ENCODE measurements at regions not wholly inside any gene's neighbourhood (a gene's known extent, or its start where the extent isn't known, plus 50 kb on each side); places are given as distances from the start of the nearest gene placed in this dataset.
A peak's percentile ranks its signal among the peaks of the same experiment; 100 is the strongest.
"Not testable (repeated sequence)": the region's sequence is repeated elsewhere in the genome, so short reads cannot be mapped to it uniquely, and the experiment has no call there.

DNA sequence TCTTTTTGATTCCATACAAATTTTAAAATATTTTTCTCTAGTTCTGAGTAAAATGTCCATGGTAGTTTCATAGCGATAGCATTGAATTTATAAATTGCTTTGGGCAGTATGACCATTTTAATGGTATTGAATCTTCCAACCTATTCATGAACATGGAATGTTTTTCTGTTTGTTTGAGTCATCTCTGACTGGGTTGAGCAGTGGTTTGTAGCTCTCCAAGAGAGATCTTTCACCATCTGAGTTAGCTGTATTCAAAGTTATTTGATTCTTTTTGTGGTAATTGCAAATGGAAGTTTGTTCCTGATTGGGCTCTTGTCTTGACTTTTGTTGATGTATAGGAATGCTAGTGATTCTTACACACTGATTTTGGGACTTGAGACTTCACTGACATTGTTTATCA lies 136.3 kb upstream of the HSFY2 start:
- ChIA-PET CTCF (no interaction called here), POLR2A (no interaction called here)
- DNase-seq (ENCODE audit: low read depth, low spot score), result peak; percentile 38
- TF ChIP-seq, protein P1, sequence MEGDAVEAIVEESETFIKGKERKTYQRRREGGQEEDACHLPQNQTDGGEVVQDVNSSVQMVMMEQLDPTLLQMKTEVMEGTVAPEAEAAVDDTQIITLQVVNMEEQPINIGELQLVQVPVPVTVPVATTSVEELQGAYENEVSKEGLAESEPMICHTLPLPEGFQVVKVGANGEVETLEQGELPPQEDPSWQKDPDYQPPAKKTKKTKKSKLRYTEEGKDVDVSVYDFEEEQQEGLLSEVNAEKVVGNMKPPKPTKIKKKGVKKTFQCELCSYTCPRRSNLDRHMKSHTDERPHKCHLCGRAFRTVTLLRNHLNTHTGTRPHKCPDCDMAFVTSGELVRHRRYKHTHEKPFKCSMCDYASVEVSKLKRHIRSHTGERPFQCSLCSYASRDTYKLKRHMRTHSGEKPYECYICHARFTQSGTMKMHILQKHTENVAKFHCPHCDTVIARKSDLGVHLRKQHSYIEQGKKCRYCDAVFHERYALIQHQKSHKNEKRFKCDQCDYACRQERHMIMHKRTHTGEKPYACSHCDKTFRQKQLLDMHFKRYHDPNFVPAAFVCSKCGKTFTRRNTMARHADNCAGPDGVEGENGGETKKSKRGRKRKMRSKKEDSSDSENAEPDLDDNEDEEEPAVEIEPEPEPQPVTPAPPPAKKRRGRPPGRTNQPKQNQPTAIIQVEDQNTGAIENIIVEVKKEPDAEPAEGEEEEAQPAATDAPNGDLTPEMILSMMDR (IDR thresholded peaks at IDR 0.05; ENCODE audit: insufficient read depth, low read length, missing control alignments), result no peak
- no peak overlapping the region for H3K4me3 ChIP-seq (ENCODE audit: low read depth, low read length)

DNA sequence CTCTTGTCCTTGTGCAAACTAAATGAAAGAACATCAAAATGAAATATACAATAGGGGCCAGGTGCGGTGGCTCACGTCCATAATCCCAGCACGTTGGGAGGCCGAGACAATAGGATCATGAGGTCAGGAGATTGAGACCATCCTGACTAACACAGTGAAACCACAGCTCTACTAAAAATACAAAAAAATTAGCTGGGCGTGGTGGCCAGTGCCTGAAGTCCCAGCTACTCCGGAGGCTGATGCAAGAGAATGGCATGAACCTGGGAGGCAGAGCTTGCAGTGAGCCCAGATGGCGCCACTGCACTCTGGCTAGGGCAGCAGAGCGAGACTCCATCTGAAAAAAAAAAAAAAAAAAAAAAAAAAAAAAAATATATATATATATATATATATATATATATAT lies 132.7 kb upstream of the HSFY2 start:
- H3K4me3 ChIP-seq (ENCODE audit: low read depth, low read length); DNase-seq (ENCODE audit: low read depth, low spot score); CTCF ChIA-PET; POLR2A ChIA-PET: not testable (repeated sequence)

DNA sequence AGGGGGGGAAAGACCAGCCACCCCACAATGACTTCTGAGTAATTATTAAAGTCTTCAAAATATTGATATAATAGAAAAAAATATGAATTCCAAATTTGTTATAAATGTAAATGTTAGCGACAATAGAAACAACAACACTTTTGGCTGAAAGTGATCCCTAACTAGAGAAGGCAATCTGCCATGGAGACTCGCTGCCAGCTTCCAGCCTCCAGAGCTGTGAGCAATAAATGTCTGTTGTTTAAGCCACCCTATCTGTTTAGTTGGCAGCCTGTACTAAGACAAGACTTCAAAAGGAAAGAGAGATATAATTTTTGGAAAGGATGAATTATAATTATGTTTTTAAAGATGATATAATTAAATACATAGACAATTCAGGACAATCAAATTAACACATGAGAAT lies 130.8 kb upstream of the HSFY2 start:
- no peak for DNase-seq (ENCODE audit: low read depth, low spot score)
- POLR2A ChIA-PET, result no interaction called here
- no peak overlapping the region for H3K4me3 ChIP-seq (ENCODE audit: low read depth, low read length)
- CTCF ChIA-PET, result no interaction called here
- TF ChIP-seq, protein P1 (IDR thresholded peaks at IDR 0.05; ENCODE audit: insufficient read depth, low read length, missing control alignments), result no peak

DNA sequence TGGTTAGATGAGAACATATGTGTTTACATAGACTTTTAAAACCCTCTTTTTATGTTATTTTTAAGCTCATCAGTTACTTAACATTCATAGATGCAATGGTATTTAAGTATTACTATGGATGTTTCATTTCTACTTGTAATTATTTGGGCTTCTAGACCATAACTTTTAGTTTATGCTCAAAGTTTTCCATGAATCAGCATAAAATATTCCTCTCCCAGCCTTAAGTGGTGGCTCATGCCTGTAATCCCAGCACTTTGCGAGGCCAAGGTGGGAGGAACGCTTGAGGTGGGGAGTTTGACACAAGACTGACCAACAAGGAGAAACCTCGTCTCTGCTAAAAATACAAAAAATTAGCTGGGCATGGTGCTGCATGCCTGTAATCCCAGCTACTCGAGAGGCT lies 118.5 kb upstream of the HSFY2 start:
- no peak overlapping the region for H3K4me3 ChIP-seq (ENCODE audit: low read depth, low read length)
- ChIA-PET POLR2A (no interaction called here), CTCF (no interaction called here)
- no peak for DNase-seq (ENCODE audit: low read depth, low spot score)
- TF ChIP-seq, protein P1 (IDR thresholded peaks at IDR 0.05; ENCODE audit: insufficient read depth, low read length, missing control alignments), result no peak

DNA sequence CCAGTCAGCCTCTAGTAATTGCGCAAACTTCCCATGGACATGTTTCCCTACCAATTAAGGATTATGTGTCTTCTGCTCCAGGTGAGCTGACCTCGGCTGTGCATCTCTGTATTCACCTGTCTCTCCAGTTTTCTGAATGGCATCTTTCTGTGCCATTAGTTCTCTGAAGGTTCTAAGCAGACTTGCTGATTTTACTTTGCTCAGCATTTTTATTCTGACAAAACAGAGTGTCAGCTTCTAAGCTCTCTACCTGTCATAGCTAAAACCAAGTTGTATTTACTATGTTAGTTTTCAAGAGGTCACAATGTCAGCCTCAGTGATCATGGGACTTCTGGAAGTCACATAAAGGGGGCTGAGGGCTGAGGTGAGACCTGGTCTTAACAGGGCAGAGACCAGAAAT lies 116.0 kb upstream of the HSFY2 start:
- no peak overlapping the region for H3K4me3 ChIP-seq (ENCODE audit: low read depth, low read length)
- no peak for DNase-seq (ENCODE audit: low read depth, low spot score)
- TF ChIP-seq, protein P1 (IDR thresholded peaks at IDR 0.05; ENCODE audit: insufficient read depth, low read length, missing control alignments), result no peak
- POLR2A ChIA-PET, result no interaction called here
- CTCF ChIA-PET, result no interaction called here

DNA sequence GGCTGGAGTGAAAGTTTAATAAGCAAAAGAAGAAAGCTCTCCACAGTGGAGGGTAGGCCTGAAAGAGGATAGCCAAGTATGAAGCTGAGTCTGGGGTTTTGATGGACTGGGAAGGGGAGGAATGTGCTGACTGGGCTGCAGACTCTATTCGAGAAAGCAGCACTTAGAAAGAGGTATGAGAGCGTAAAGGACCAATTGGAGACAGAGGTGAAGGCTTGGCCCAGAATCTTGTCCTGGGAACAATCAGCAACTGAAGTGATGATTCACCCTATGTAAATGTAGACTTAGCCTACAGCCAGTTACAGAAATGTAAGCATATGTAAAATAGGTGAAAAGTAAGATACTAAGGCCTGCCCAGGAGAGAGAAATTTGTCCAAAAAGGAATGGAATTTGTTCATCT lies 111.2 kb upstream of the HSFY2 start:
- ChIA-PET CTCF (no interaction called here), POLR2A (no interaction called here)
- TF ChIP-seq, protein P1 (IDR thresholded peaks at IDR 0.05; ENCODE audit: insufficient read depth, low read length, missing control alignments), result no peak
- DNase-seq (ENCODE audit: low read depth, low spot score), result peak; percentile 29
- no peak overlapping the region for H3K4me3 ChIP-seq (ENCODE audit: low read depth, low read length)

DNA sequence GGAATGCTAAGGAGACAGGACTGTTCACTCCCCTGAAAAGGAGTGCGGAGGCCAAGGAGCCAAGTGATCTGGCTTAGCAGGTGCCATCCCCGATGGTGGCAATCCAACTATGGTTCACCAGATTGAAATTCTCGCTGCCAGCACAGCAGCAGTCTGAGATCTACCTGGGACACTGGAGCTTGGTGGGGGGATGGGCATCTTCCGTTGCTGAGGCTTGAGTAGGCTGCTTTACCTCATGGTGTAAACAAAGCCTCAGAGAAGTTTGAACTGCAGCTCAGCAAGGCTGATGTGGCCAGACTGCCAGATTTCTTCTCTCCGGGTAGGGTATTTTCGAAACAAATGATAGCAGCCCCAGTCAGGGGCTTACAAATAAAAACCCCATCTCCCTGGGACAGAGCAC lies 95.6 kb upstream of the HSFY2 start:
- H3K4me3 ChIP-seq (ENCODE audit: low read depth, low read length); CTCF ChIA-PET; DNase-seq (ENCODE audit: low read depth, low spot score); POLR2A ChIA-PET: not testable (repeated sequence)

DNA sequence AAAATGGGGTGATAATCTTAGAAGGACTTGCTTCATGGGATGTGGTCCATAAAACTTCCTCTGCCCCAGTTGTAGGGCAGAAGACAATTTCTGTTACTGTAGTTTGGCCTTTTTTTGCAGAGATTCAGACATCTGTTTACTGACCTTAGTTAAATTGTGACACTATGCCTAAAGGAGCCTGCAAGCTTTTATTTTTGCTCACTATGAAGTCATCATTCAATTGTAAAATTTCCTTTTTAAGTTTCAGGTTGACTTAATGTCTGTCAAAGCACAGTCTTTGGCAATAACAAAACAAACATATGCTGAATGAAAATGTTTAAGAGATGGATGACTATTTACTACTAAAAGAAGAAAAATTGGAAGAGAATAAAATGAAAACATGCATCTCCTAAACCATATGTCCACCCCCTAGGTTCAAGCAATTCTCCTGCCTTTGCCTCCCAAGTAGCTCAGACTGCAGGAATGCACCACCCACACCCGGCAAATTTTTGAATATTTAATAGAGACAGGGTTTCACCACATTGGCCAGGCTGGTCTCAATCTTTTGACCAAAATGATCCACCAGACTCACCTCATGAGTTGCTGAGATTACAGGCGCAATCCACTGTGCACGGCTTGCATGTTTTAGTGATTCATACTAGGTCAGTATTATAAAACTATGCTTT lies 93.5 kb upstream of the HSFY2 start:
- DNase-seq (ENCODE audit: low read depth, low spot score); CTCF ChIA-PET; H3K4me3 ChIP-seq (ENCODE audit: low read depth, low read length); POLR2A ChIA-PET: not testable (repeated sequence)

DNA sequence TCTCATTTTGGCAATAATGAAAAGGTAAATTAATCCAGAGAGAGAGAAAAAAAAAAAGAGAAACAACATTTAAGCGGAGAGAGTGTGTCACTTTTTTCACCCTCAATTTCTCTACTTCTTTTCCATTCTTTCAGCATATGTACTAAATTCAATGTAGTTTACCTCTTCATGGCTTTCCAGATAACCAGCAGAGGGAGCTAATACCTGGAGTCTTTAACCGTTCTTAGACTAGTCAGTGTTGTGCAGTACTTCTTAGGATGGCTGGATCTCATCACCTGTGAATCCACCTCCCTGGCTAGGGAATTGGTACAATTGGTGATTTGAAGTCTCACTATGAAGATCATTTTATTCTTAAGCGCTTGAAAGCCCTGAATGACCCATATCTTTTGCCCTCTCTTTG lies 87.3 kb upstream of the HSFY2 start:
- POLR2A ChIA-PET; H3K4me3 ChIP-seq (ENCODE audit: low read depth, low read length); DNase-seq (ENCODE audit: low read depth, low spot score); CTCF ChIA-PET: not testable (repeated sequence)

DNA sequence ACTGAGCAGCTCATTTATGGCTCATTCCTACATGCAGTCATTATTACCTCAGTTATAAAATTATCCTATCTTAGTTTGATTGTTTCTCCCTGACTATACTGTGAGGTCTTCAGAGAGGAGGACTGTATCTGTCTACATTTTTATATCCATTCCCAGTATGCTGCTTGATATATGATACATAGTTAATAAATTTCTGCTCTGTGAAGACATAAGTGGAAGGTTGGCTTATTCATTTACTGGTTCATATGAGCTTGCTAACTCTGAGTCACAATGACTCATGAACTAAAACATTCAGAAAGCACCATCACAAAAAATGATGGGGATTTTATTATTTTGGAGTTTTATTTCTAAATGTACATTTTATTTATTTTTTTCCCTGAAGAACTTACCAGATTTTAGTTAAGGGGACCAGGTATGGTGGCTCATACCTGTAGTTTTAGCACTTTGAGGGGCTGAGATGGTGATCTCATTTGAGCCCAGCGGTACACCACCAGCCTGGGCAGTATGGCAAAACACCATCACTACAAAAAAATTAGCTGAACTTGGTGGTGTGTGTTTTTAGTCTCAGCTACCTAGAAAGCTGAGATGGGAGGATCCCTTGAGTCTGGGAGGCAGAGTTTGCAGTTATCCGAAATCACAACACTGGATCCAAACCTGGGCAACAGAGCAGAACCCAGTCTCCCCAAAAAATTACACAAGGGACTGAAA lies 85.1 kb upstream of the HSFY2 start:
- POLR2A ChIA-PET; H3K4me3 ChIP-seq (ENCODE audit: low read depth, low read length); DNase-seq (ENCODE audit: low read depth, low spot score); CTCF ChIA-PET: not testable (repeated sequence)

DNA sequence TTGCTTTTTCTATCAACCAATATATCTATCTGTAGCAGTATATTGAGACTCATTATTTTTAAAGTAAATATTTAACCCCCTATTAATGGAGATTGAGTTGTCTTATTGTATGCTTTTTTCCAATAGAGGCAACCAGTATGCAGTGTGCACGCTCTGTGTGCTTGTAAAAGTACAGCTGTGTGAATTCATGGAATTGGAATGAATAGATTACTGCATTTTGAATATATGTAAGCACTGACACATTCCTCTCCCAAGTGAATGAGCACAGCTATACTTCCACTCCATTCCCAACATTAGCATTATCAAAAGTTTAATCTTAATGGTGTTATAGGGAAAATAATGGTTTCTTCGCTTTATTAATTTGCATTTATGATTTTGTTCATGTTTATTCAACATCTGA lies 81.6 kb upstream of the HSFY2 start:
- CTCF ChIA-PET, POLR2A ChIA-PET: not testable (repeated sequence)

More for the DNA sequence above, 81.6 kb upstream of the HSFY2 start:
- not testable (repeated sequence) for H3K4me3 ChIP-seq (ENCODE audit: low read depth, low read length); DNase-seq (ENCODE audit: low read depth, low spot score)
